GM18502 (cell line): ENCODE measurements at regions not wholly inside any gene's neighbourhood (a gene's known extent, or its start where the extent isn't known, plus 50 kb on each side); places are given as distances from the start of the nearest gene placed in this dataset.
"Not testable (repeated sequence)": the region's sequence is repeated elsewhere in the genome, so short reads cannot be mapped to it uniquely, and the experiment has no call there.

Experiments
- ATAC-seq: cut with Tn5 transposase; IDR thresholded peaks from one replicate; pipeline ENCODE4 v1.9.1; 2021; ENCODE audit warnings: mild to moderate bottlenecking; ENCODE audit not compliant: unreplicated experiment, poor library complexity

DNA sequence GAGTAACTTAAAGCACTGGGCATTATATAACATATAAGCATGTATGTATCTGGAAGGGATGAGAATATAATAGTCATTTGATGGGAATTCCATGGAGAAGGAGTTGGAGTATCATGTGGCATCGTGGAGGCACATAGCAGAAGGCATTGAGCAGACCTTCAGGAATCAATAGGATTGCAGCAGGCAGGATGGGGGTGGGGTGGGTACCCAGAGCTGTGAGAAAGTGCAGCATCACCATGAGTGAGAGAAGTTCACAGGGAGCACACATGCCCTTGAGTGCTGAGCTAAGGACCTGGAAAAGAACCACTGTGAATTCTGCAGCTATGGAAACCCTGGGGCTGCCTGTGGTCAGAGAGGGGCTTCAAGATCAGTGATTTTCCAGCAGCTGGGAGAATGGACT lies 57.3 kb downstream of the MED10 start:
- ATAC-seq = no peak

DNA sequence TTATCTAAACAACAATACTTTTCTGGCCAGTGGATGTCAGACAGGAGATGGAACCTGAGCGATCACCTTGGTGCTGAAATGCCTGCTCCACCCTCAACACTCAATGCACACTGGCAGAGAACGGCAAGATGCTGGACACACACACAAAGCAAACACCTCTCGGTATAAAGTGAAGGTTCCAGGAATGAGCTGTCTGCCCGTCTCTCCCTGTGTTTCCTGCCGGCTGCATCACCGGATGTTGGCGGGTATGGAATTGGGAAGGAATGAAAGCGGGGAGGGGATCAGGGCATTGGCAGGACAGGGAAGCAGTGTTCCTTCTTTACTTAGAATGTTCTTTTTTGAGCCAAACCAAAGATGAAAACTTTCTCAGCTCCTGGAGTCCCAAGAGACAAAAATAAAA lies 59.2 kb downstream of the MED10 start:
- no peak for ATAC-seq

GRCh38 chr5:6317116-6317798 lies 61.1 kb downstream of the MED10 start:
- no peak for ATAC-seq

GRCh38 chr5:6315580-6315979 lies 62.8 kb downstream of the MED10 start:
- no peak for ATAC-seq

GRCh38 chr5:6311568-6312501 lies 66.5 kb downstream of the MED10 start:
- ATAC-seq = no peak

DNA sequence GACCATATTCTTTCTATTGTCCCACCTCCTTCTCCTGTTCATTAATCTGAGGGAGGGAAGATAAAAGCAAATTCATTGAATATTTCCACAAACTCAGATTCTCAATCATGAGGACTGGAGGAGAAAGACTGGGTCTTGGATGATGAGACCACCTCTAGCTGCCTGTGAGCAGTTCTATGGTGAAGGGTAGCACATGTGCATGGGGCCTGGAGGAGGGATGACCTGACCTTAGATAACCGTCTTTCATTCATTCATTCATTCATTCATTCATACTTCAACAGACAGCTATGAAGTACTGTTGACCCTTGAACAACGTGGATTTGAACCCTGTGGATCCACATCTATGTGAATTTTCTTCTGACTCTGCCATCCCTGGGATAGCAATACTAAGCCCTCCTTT lies 68.4 kb downstream of the MED10 start:
- no peak for ATAC-seq

GRCh38 chr5:6308683-6309082 lies 69.7 kb downstream of the MED10 start:
- ATAC-seq = no peak

DNA sequence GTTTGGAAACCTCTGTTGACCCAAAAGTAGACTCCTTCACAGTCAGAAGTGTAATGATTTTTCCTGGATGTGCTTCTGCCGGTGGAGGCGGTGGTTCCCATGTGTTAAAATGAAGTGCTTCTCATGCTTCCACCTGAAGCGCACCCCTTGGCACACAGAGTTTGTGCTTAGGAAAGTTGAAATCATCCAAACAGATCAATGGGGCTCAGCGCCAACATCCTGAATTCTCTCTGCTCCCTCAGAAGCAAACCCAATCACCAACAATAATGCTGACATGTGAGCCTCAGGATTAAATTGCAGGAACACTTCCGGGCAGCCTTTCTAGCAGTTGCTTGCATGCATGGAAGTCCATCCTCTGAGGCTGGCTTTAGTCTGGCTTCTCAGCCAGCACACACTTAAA lies 71.0 kb downstream of the MED10 start:
- ATAC-seq = no peak

DNA sequence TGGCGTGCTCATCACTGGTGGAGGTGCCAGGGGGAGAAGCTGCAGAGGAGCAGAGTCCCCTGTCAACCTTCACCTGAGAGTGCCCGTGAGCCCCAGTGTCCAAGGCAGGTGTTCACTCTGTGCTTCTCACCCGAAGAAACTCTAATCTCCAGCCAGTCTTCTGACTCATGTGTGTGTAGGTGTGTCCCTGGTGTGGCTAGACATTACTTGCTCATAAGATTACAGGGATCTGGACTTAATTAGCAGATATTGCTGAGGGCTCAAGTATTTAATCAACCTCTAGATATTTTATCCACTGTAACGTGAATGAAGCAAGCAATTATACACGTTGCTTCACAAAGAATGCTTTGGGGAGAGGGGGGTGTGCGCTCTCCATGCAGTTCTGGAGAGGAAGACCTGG lies 72.5 kb downstream of the MED10 start:
- no peak for ATAC-seq

GRCh38 chr5:6302684-6303083 lies 75.7 kb downstream of the MED10 start:
- ATAC-seq = no peak

DNA sequence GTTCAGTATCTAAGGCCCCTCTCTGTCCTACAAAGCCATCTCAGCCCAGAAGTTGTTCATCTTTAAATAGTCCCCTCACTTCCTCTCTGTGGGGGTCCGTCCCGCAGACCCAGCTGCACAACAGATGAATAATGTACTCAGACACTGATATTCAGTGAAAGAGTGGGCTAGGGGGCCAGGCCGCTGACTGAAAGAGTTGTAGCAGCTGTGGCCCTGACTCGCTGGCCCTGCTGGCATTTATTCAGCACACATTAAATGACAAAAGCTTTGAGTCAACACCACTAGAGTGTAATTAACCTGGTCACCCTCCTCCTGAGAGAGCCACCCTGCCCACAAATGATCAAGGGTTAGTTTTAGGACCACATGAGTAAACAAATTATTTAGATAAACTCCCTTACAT lies 76.3 kb downstream of the MED10 start:
- no peak for ATAC-seq

DNA sequence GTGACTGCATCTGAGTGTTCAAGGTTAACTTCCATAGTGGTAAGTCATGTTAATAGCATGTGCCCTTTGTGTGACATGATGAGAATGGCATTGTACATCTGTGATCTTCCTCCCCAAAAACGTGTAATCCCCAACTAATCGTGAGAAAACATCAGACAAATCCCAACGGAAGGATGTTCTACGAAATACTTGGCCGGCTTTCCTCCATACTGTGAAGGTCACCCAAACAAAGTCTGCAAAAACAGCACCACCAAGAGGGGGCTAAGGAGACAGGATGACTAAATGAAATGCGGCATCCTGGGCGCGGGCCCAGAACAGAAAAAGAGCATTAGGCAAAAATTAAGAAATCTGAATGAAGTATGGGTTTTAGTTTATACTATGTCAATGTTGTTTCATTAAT lies 81.8 kb downstream of the MED10 start:
- no peak for ATAC-seq

DNA sequence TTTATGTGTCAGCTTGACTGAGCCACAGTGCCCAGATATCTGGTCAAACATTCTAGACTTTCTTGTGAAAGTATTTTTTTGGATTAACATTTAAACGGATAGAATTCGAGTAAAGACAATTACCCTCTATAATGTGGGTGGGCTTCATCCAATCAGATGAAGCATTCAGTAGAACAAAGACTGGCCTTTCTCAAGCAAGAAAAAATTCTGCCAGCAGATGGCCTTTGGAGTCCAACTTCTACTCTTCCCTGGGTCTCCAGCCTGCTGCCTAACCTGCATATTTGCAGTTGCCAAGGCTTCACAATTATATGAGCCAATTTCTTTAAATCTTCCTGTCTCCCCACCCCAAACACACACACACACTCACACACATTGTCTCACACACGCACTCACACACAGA lies 86.4 kb downstream of the MED10 start:
- ATAC-seq = no peak

DNA sequence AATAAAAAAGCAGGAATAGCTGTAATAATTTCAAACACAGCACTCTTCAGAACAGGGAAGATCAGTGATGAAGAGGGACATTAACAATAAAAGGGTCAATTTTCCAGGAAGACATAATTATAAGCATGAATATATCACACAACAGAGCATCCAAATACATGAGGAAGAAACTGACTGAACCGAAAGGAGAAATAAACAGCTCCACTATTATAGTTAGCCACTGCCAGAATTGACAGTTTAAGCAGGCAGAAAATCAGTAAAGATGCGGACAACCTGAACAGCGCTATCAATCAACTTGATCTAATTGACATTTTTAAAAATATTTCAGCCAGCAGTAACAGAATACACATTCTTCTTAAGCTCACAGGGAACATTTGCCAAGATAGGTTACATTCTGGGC lies 89.1 kb downstream of the MED10 start:
- no peak for ATAC-seq

- no peak for ATAC-seq
Measured at GRCh38 chr5:6287176-6287575, 91.2 kb downstream of the MED10 start.

DNA sequence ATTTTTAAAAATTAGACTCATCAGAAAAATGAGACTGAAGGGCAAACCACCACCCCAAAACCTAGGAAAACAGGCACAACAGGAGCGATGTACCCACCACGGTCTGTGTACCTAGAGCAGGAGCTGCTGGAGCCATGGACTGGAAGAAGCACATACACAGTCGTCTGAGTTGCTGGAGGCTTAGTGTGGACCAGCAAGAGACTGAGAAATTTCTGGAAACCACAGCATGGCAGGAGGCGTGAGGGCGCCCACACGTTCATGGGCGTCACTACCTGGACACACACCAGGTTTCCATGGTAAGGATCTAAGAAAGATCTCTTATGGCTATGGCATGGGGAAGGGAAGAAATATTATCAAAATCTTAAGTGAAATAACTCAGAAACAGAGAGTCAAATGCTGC lies 91.9 kb downstream of the MED10 start:
- ATAC-seq = no peak

- not testable (repeated sequence) for ATAC-seq
Measured at GRCh38 chr5:6284491-6284890, 93.9 kb downstream of the MED10 start.

GRCh38 chr5:6282352-6282751 lies 96.0 kb downstream of the MED10 start:
- no peak for ATAC-seq

GRCh38 chr5:6281818-6282217 lies 96.5 kb downstream of the MED10 start:
- no peak for ATAC-seq

DNA sequence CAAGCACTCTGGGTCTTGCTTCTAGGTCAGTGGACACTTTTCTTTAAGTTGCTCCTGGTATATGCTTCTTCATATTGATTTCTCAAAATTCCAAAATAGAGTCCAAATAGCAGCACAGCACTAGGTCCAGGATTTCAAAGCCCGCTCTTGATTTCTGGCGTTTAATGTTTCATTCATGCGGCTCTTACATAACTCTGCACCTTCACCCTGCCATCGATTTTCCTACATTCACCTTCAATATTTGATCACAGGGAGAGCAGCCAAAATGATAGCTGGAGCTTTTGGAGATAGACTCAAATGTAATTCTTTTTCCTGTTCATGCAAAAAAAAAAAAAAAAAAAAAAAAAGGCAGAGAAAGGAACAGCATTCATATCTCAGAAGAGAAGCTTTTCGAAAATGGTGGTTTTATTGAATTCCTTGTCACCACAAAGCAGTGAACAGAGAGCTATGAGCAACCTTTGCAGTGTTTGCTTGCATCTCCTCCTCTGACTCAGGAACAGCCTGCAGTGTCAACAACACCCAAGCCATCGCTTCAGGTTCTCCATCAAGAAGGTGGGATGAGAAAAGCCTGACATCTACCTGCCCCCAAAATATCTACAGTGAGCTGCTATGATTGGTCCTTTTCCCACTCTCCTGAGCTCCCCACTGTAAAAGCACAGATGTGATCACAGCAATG lies 97.8 kb downstream of the MED10 start:
- ATAC-seq = no peak

DNA sequence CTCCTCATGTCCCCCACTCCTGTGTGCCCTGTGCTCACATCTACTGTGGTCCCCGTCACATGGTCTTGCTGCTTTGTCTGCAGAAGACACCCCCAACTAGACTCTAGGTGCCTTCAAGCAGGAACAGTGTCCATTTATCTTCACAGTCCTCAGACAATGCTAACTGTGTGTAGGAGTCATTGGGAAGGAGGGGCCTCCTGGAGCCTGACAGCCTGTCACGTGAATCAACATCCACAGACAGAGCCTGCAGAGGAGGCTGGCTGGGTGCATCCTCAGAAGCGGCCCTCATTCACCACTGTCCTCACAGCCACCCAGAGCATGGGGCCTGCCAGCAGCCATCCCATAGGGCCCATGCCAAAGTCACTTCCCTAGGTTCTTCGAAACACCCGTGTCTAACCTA lies 98.7 kb downstream of the MED10 start:
- ATAC-seq = no peak
